Medulla oblongata (tissue), 1 donor: ENCODE measurements at regions not wholly inside any gene's neighbourhood (a gene's known extent, or its start where the extent isn't known, plus 50 kb on each side); places are given as distances from the start of the nearest gene placed in this dataset.

ENCODE experiments used
- DNase-seq: peaks from one replicate; pipeline ENCODE4 v3.0.0-alpha.2; 2015; ENCODE audit errors: extremely low spot score

GRCh38 chr10:116792817-116793216 is 50.5 kb upstream of the HSPA12A start:
- DNase-seq, result no peak

GRCh38 chr10:116796469-116796868 is 52.8 kb upstream of the ENO4 start:
- DNase-seq, result no peak

- DNase-seq, result peak; percentile 88
Observed at GRCh38 chr10:116796910-116797513, 52.3 kb upstream of the ENO4 start.

- no peak for DNase-seq
Observed at GRCh38 chr10:116798859-116799258, 50.4 kb upstream of the ENO4 start.
